ENCODE measurements at regions not wholly inside any gene's neighbourhood (a gene's known extent, or its start where the extent isn't known, plus 50 kb on each side); places are given as distances from the start of the nearest gene placed in this dataset.

GRCh38 chr4:166426300-166426863 lies 553.3 kb downstream of the TLL1 start:
- no peak for TF ChIP-seq SP1 (IDR thresholded peaks at IDR 0.05; ENCODE audit: low read depth, low read length)
- no peak for TF ChIP-seq SIX5 (IDR thresholded peaks at IDR 0.05; ENCODE audit: low read depth, low read length)
- TF ChIP-seq CTCF (IDR thresholded peaks at IDR 0.05; ENCODE audit: control extremely low read depth in 1 of 3, insufficient read depth in 1 of 3, low read depth in 1 of 3, low read length in 3 of 3) = no peak
- no peak for TF ChIP-seq POLR2A (IDR thresholded peaks at IDR 0.05; ENCODE audit: control extremely low read depth in 1 of 2, low read depth in 2 of 2, low read length in 2 of 2)
